ENCODE measurements at regions not wholly inside any gene's neighbourhood (a gene's known extent, or its start where the extent isn't known, plus 50 kb on each side); places are given as distances from the start of the nearest gene placed in this dataset.
"Not testable (repeated sequence)": the region's sequence is repeated elsewhere in the genome, so short reads cannot be mapped to it uniquely, and the experiment has no call there.

- no peak overlapping the region for H3K27ac Mint-ChIP-seq
- peaks cover 15% of the 10 kb centered on the region for H3K9me3 Mint-ChIP-seq
- H3K36me3 Mint-ChIP-seq (ENCODE audit: low read depth): no peaks in the 10 kb centered on the region
- no peaks in the 10 kb centered on the region for H3K4me1 Mint-ChIP-seq (ENCODE audit: low read depth)
- no peaks in the 10 kb centered on the region for H3K27me3 Mint-ChIP-seq
- H3K4me3 Mint-ChIP-seq: no peak overlapping the region
Measured at GRCh38 chr2:13433954-13434353, 717.2 kb downstream of the TRIB2 start.

GRCh38 chr2:13443554-13444261 lies 727.0 kb downstream of the TRIB2 start:
- not testable (repeated sequence) for H3K27me3 Mint-ChIP-seq; H3K36me3 Mint-ChIP-seq (ENCODE audit: low read depth); H3K4me1 Mint-ChIP-seq (ENCODE audit: low read depth); H3K4me3 Mint-ChIP-seq; H3K27ac Mint-ChIP-seq; H3K9me3 Mint-ChIP-seq

DNA sequence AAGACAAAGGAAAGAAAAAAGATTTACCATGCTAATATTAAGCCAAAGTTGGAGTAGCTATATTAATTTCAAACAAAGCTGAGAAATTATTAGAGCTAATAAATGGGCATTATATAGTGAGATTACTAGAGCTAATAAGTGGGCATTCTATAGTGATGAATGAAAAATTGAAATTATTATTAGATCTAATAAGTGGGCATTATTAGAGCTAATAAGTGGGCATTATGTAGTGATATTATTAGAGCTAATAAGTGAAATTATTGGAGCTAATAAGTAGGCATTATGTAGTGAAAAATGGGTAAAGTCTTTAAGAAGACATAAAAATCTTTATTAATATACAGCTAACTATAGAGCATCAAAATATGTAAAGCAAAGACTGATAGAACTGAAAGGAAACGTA lies 745.7 kb downstream of the TRIB2 start:
- no peaks in the 10 kb centered on the region for H3K27me3 Mint-ChIP-seq
- H3K4me3 Mint-ChIP-seq: no peak overlapping the region

GRCh38 chr2:13466076-13466475 lies 749.3 kb downstream of the TRIB2 start:
- H3K27ac Mint-ChIP-seq: no peak overlapping the region
- no peaks in the 10 kb centered on the region for H3K36me3 Mint-ChIP-seq (ENCODE audit: low read depth)
- no peaks in the 10 kb centered on the region for H3K4me1 Mint-ChIP-seq (ENCODE audit: low read depth)
- H3K4me3 Mint-ChIP-seq: no peak overlapping the region
- H3K9me3 Mint-ChIP-seq: no peaks in the 10 kb centered on the region
- no peaks in the 10 kb centered on the region for H3K27me3 Mint-ChIP-seq

More for the DNA sequence above, 745.7 kb downstream of the TRIB2 start:
- peaks cover 6% of the 10 kb centered on the region for H3K9me3 Mint-ChIP-seq
- H3K27ac Mint-ChIP-seq: no peak overlapping the region
- H3K36me3 Mint-ChIP-seq (ENCODE audit: low read depth): no peaks in the 10 kb centered on the region
- no peaks in the 10 kb centered on the region for H3K4me1 Mint-ChIP-seq (ENCODE audit: low read depth)

DNA sequence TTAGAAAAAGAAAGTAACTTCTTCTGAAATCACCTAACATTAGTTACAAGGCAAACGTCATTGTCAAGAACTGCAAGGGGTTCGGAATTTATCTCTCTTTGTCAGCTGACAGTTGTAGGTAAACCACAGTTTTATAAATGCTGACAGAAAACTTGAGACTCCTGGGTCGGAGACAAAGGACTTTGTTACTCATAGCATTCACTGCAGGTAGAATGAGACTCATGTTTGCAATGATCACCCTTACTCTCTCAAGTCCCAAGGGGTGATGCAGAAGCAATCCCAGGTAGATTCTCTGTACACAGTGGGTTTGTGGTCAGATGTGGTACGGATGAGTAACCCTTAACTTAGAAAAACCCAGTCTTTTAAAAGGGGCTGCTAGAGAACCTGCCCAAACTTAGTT lies 757.8 kb downstream of the TRIB2 start:
- Mint-ChIP-seq H3K9me3 (no peaks in the 10 kb centered on the region), H3K36me3 (ENCODE audit: low read depth) (no peaks in the 10 kb centered on the region), H3K4me1 (ENCODE audit: low read depth) (no peaks in the 10 kb centered on the region), H3K27me3 (no peaks in the 10 kb centered on the region), H3K4me3 (no peak overlapping the region), H3K27ac (no peak overlapping the region)

DNA sequence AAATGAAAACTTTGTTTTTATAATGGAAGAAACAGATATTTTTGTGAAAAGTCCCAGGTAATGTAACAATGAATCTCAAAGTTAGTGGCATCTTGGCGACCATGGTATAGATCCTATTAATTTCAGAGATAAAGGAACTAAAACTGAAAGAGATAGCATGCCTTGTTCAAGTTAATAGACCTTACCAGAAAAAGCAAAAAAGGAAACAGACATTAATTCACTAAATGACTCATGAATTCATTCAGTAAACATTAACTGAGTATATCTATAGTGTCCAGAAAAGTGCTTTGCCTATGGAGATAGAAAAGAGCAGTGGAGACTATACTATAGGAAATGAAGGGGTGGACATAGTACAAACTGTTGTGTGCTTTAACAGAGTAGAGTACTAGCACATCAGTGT lies 763.3 kb downstream of the TRIB2 start:
- Mint-ChIP-seq H3K27ac (no peak overlapping the region), H3K9me3 (no peaks in the 10 kb centered on the region), H3K27me3 (no peaks in the 10 kb centered on the region), H3K4me3 (no peak overlapping the region), H3K4me1 (ENCODE audit: low read depth) (no peaks in the 10 kb centered on the region), H3K36me3 (ENCODE audit: low read depth) (no peaks in the 10 kb centered on the region)

DNA sequence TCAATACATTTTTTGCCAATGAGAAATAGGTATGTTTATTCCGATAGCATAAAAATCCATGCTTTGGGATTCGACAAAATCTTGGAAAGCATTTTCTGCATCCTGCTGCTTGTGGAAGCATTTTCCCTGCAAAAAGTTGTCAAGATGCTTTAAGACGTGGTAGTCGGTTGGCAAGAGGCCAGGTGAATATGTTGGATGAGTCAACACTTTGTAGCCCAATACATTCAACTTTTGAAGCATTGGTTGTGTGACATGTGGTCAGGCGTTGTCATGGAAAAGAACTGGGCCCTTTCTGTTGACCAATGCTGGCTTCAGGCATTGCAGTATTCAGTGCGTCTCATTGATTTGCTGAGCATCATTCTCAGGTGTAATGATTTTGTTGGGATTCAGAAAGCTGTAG lies 764.5 kb downstream of the TRIB2 start:
- no peaks in the 10 kb centered on the region for H3K36me3 Mint-ChIP-seq (ENCODE audit: low read depth)
- H3K9me3 Mint-ChIP-seq: no peaks in the 10 kb centered on the region
- H3K4me1 Mint-ChIP-seq (ENCODE audit: low read depth): no peaks in the 10 kb centered on the region
- no peak overlapping the region for H3K4me3 Mint-ChIP-seq
- H3K27me3 Mint-ChIP-seq: no peaks in the 10 kb centered on the region
- H3K27ac Mint-ChIP-seq: no peak overlapping the region

DNA sequence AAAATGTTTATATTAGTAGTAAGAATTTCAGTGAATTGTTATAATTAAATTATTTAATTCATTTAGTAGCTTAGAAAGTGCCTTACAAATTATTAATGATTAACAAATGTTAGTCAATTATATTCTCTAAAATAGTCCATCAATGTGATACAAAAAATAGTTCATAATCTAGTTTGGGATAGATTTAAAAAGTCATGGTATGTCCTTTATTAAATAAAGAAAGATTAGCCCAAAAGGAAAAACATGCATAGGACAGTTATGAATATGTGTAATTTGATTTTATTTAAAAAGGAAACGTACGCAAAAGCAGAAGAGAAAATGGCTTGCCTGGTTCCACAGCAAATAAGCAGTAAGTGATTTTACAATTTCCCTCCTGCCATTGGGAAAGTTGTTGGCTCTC lies 768.5 kb downstream of the TRIB2 start:
- Mint-ChIP-seq H3K36me3 (ENCODE audit: low read depth) (no peaks in the 10 kb centered on the region), H3K4me3 (no peak overlapping the region), H3K4me1 (ENCODE audit: low read depth) (no peaks in the 10 kb centered on the region), H3K27ac (no peak overlapping the region), H3K9me3 (no peaks in the 10 kb centered on the region), H3K27me3 (no peaks in the 10 kb centered on the region)

DNA sequence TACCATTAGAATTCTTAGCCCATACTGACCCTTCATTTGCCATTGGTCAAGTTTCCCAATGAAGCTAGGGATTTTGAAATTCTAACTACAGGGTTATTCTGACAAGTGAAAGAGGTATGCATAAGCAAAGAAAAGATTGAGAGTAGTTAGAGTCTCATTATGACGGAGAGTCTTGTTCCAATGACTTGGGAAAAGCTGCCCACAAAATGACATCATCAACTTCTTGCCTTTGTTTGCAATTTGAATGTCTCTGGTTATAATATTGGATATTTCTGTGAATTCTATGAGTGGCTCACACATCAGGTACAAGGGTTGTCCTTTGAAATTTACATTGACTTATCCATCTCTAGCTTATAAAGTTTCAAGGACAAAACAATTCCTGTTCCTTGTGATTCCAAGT lies 772.2 kb downstream of the TRIB2 start:
- Mint-ChIP-seq H3K27me3 (no peaks in the 10 kb centered on the region), H3K4me3 (no peak overlapping the region), H3K27ac (no peak overlapping the region), H3K4me1 (ENCODE audit: low read depth) (no peaks in the 10 kb centered on the region), H3K9me3 (no peaks in the 10 kb centered on the region), H3K36me3 (ENCODE audit: low read depth) (no peaks in the 10 kb centered on the region)

- H3K27ac Mint-ChIP-seq: no peak overlapping the region
Measured at GRCh38 chr2:13492262-13492661, 775.5 kb downstream of the TRIB2 start.

DNA sequence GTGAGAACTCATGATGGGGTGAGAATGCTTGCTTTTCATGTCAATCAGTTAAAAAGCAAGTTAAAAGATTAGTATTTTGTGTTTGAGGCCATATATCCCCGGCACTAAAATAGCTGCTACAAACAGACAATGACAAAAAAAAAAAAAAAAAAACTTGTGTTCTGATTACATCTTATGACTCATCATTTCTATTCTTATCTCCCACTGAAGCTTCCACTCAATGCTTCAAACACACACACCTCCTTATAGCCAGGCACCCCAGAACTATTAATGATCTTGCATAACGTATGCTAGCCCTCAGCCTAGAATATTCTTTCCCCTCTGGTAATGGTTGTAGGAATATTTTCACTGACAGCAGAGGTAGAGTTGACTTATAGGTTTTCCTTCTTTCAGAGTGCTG lies 778.3 kb downstream of the TRIB2 start:
- no peaks in the 10 kb centered on the region for H3K36me3 Mint-ChIP-seq (ENCODE audit: low read depth)
- no peaks in the 10 kb centered on the region for H3K4me1 Mint-ChIP-seq (ENCODE audit: low read depth)
- H3K27me3 Mint-ChIP-seq: no peaks in the 10 kb centered on the region

More at GRCh38 chr2:13492262-13492661, 775.5 kb downstream of the TRIB2 start:
- H3K4me3 Mint-ChIP-seq: no peak overlapping the region
- H3K4me1 Mint-ChIP-seq (ENCODE audit: low read depth): no peaks in the 10 kb centered on the region
- H3K9me3 Mint-ChIP-seq: no peaks in the 10 kb centered on the region
- no peaks in the 10 kb centered on the region for H3K27me3 Mint-ChIP-seq
- H3K36me3 Mint-ChIP-seq (ENCODE audit: low read depth): no peaks in the 10 kb centered on the region

DNA sequence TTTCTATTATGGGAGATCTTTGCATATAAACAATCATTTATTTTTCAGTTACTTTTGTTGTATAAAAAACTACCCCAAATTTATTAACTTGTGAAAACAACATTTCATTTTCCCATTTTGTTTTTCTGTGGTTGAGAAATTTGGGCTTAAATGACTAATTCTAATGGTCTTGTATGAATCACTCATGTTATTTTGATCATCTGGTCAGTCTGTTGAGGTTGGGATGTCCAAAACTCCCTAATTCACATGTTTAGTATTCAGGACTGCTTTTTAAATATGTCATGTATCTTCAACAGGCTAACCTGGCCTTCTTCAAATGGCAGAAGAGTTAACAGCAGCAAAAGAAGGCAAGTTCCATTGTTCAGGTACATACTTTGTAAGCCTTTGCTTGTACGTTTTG lies 788.1 kb downstream of the TRIB2 start:
- Mint-ChIP-seq H3K4me3 (no peak overlapping the region), H3K27me3 (no peaks in the 10 kb centered on the region), H3K27ac (no peak overlapping the region), H3K36me3 (ENCODE audit: low read depth) (no peaks in the 10 kb centered on the region), H3K9me3 (peaks cover 5% of the 10 kb centered on the region), H3K4me1 (ENCODE audit: low read depth) (no peaks in the 10 kb centered on the region)

More for the DNA sequence above, 778.3 kb downstream of the TRIB2 start:
- Mint-ChIP-seq H3K4me3 (no peak overlapping the region), H3K27ac (no peak overlapping the region), H3K9me3 (no peaks in the 10 kb centered on the region)

DNA sequence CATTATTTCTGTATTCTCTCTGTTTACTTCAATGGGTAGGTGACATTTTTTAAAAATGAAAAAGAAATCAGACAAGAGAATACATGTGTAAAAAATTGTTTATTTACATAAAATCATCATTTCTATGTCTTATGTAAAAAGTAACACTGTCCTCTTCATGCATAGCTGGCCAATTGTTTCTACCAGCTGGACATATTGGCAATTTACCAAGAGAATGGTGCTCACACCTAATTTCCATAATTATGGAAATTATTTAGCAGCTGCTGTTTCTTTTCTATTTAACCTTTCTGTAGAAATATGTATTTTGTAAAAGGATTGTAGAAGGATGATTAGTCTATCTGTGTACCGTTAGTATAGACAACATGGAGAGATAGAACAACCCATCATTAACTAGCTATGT lies 791.9 kb downstream of the TRIB2 start:
- no peaks in the 10 kb centered on the region for H3K36me3 Mint-ChIP-seq (ENCODE audit: low read depth)
- H3K9me3 Mint-ChIP-seq: no peaks in the 10 kb centered on the region
- no peak overlapping the region for H3K4me3 Mint-ChIP-seq

DNA sequence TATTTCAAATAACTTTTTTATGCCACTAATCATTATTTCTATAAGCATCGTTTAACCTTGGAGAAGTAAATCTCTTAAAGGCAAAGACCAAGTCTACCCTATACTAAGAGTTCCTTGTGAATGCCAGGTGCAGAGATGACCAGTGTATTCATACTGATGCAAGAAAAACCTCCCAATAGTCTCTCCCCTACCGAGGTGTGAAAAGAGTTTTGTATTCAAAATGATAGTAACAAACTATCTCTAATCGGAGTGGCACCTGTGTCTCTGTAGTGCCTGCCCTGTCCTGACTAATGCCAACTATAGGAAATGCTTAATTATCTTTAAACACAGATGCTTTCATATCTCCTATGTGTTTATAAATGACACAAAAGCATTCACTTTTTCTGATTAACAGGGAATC lies 798.5 kb downstream of the TRIB2 start:
- Mint-ChIP-seq H3K36me3 (ENCODE audit: low read depth) (no peaks in the 10 kb centered on the region), H3K4me3 (no peak overlapping the region), H3K27ac (no peak overlapping the region), H3K27me3 (no peaks in the 10 kb centered on the region), H3K9me3 (no peaks in the 10 kb centered on the region), H3K4me1 (ENCODE audit: low read depth) (no peaks in the 10 kb centered on the region)

More for the DNA sequence above, 791.9 kb downstream of the TRIB2 start:
- Mint-ChIP-seq H3K27me3 (no peaks in the 10 kb centered on the region), H3K4me1 (ENCODE audit: low read depth) (no peaks in the 10 kb centered on the region), H3K27ac (no peak overlapping the region)

GRCh38 chr2:13522096-13522495 lies 805.4 kb downstream of the TRIB2 start:
- Mint-ChIP-seq H3K36me3 (ENCODE audit: low read depth) (no peaks in the 10 kb centered on the region), H3K27ac (no peak overlapping the region), H3K27me3 (no peaks in the 10 kb centered on the region), H3K4me1 (ENCODE audit: low read depth) (no peaks in the 10 kb centered on the region), H3K4me3 (no peak overlapping the region), H3K9me3 (peaks cover 8% of the 10 kb centered on the region)

Measured in stimulated activated naive CD8-positive, alpha-beta T cell treated with anti-CD3 and anti-CD28 coated beads, Interleukin-15, Interleukin-2, amounts not matched to agents 100 ng/mL and 50 ng/mL, for 24 hours (primary cell).